ENCODE measurements at regions not wholly inside any gene's neighbourhood (a gene's known extent, or its start where the extent isn't known, plus 50 kb on each side); places are given as distances from the start of the nearest gene placed in this dataset.

DNA sequence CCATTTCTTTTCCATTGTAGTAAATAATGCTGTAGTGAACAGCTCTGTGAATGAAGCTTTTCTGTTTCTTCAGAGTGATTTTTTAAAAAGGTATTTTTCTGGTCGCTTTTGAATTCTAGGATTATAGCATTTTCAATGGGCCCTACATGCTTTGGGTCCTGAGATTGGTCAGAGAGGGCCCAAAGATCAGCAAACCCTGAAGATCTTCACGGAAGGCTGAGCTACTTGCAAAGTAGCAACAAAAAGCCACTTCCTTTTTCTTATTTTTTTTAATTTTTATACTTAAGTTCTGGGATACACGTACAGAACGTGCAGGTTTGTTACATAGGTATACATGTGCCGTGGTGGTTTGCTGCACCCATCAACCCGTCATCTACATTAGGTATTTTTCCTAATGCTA, 200.5 kb downstream of the FAT3 start:
- Histone ChIP-seq H3K4me2 (ENCODE audit: low read length) (no peak overlapping the region), H3K27ac (ENCODE audit: low read length) (no peak overlapping the region), H3F3A (ENCODE audit: insufficient read depth, low read length, poor library complexity, severe bottlenecking) (no peaks in the 10 kb centered on the region), H3K36me3 (ENCODE audit: insufficient read depth, low read length) (no peaks in the 10 kb centered on the region), H3K9me3 (ENCODE audit: low read length) (no peaks in the 10 kb centered on the region), H3K4me3 (ENCODE audit: low read length) (no peak overlapping the region), H3K9ac (ENCODE audit: low read length) (no peak overlapping the region), H2AFZ (ENCODE audit: low read depth, low read length) (no peak overlapping the region), H3K79me2 (replicated peaks; ENCODE audit: insufficient read depth, low read length) (peaks cover 9% of the 10 kb centered on the region), H4K20me1 (ENCODE audit: insufficient read depth) (no peaks in the 10 kb centered on the region), H3K9me2 (ENCODE audit: insufficient read depth, low read length) (no peaks in the 10 kb centered on the region), H3K27me3 (ENCODE audit: insufficient read depth, low read depth, low read length) (no peaks in the 10 kb centered on the region)
- no peak for TF ChIP-seq EZH2 (IDR thresholded peaks at IDR 0.05; ENCODE audit: borderline replicate concordance, insufficient read depth, low read length, poor library complexity, severe bottlenecking)
- no peak for TF ChIP-seq MXI1 (conservative IDR thresholded peaks at IDR 0.05; ENCODE audit: poor library complexity, severe bottlenecking)
- no peak for TF ChIP-seq EP300 (conservative IDR thresholded peaks at IDR 0.05; ENCODE audit: poor library complexity, severe bottlenecking)
- no peak for TF ChIP-seq POLR2AphosphoS5 (IDR thresholded peaks at IDR 0.05)
- no peak for TF ChIP-seq RAD21 (conservative IDR thresholded peaks at IDR 0.05)
- TF ChIP-seq CTCF (IDR thresholded peaks at IDR 0.05; ENCODE audit: poor library complexity, severe bottlenecking), result no peak
- no peak for TF ChIP-seq REST (IDR thresholded peaks at IDR 0.05; ENCODE audit: borderline replicate concordance)
- no peak for TF ChIP-seq TAF1 (IDR thresholded peaks at IDR 0.05; ENCODE audit: low read depth)
- TF ChIP-seq SMC3 (conservative IDR thresholded peaks at IDR 0.05; ENCODE audit: poor library complexity), result no peak

GRCh38 chr11:92432515-92432914, 207.9 kb downstream of the FAT3 start:
- TF ChIP-seq RAD21 (conservative IDR thresholded peaks at IDR 0.05), result no peak
- TF ChIP-seq EP300 (conservative IDR thresholded peaks at IDR 0.05; ENCODE audit: poor library complexity, severe bottlenecking), result no peak
- TF ChIP-seq CTCF (IDR thresholded peaks at IDR 0.05; ENCODE audit: poor library complexity, severe bottlenecking), result no peak
- no peak for TF ChIP-seq REST (IDR thresholded peaks at IDR 0.05; ENCODE audit: borderline replicate concordance)
- TF ChIP-seq SMC3 (conservative IDR thresholded peaks at IDR 0.05; ENCODE audit: poor library complexity), result no peak
- TF ChIP-seq EZH2 (IDR thresholded peaks at IDR 0.05; ENCODE audit: borderline replicate concordance, insufficient read depth, low read length, poor library complexity, severe bottlenecking), result no peak
- TF ChIP-seq TAF1 (IDR thresholded peaks at IDR 0.05; ENCODE audit: low read depth), result no peak
- TF ChIP-seq MXI1 (conservative IDR thresholded peaks at IDR 0.05; ENCODE audit: poor library complexity, severe bottlenecking), result no peak
- no peak for TF ChIP-seq POLR2AphosphoS5 (IDR thresholded peaks at IDR 0.05)
- no peaks in the 10 kb centered on the region for H3K9me2 ChIP-seq (ENCODE audit: insufficient read depth, low read length)
- no peaks in the 10 kb centered on the region for H3F3A ChIP-seq (ENCODE audit: insufficient read depth, low read length, poor library complexity, severe bottlenecking)
- no peak overlapping the region for H2AFZ ChIP-seq (ENCODE audit: low read depth, low read length)
- no peaks in the 10 kb centered on the region for H3K36me3 ChIP-seq (ENCODE audit: insufficient read depth, low read length)
- no peak overlapping the region for H3K9ac ChIP-seq (ENCODE audit: low read length)
- H4K20me1 ChIP-seq (ENCODE audit: insufficient read depth), result no peaks in the 10 kb centered on the region
- H3K27me3 ChIP-seq (ENCODE audit: insufficient read depth, low read depth, low read length), result no peaks in the 10 kb centered on the region
- peaks cover 8% of the 10 kb centered on the region for H3K79me2 ChIP-seq (replicated peaks; ENCODE audit: insufficient read depth, low read length)
- H3K9me3 ChIP-seq (ENCODE audit: low read length), result no peaks in the 10 kb centered on the region
- no peak overlapping the region for H3K4me3 ChIP-seq (ENCODE audit: low read length)
- no peak overlapping the region for H3K27ac ChIP-seq (ENCODE audit: low read length)
- H3K4me2 ChIP-seq (ENCODE audit: low read length), result no peak overlapping the region

All from neural cell (in vitro differentiated cells).